DMS79 (cell line): ENCODE measurements at regions not wholly inside any gene's neighbourhood (a gene's known extent, or its start where the extent isn't known, plus 50 kb on each side); places are given as distances from the start of the nearest gene placed in this dataset.
"Not testable (repeated sequence)": the region's sequence is repeated elsewhere in the genome, so short reads cannot be mapped to it uniquely, and the experiment has no call there.

Experiments
- DNase-seq: peaks from one replicate; lab custom pipeline; 2025; lab: John Stamatoyannopoulos, UW

- no peak for DNase-seq
Observed at GRCh38 chr6:168192901-168193815, 114.1 kb upstream of the FRMD1 start.

GRCh38 chr6:168192195-168192900 is 113.3 kb upstream of the FRMD1 start:
- no peak for DNase-seq

GRCh38 chr6:168190646-168191443 is 111.8 kb upstream of the FRMD1 start:
- DNase-seq, result no peak

GRCh38 chr6:168190014-168190405 is 111.0 kb upstream of the FRMD1 start:
- DNase-seq, result no peak

GRCh38 chr6:168189200-168190013 is 110.4 kb upstream of the FRMD1 start:
- no peak for DNase-seq

- DNase-seq, result no peak
Observed at GRCh38 chr6:168188369-168189199, 109.6 kb upstream of the FRMD1 start.

GRCh38 chr6:168186438-168186837 is 107.4 kb upstream of the FRMD1 start:
- DNase-seq, result no peak

GRCh38 chr6:168186018-168186417 is 107.0 kb upstream of the FRMD1 start:
- DNase-seq, result not testable (repeated sequence)

GRCh38 chr6:168184701-168185100 is 105.7 kb upstream of the FRMD1 start:
- DNase-seq, result no peak

GRCh38 chr6:168183613-168183970 is 104.6 kb upstream of the FRMD1 start:
- DNase-seq, result no peak

GRCh38 chr6:168182908-168183612 is 104.0 kb upstream of the FRMD1 start:
- DNase-seq, result no peak

- no peak for DNase-seq
Observed at GRCh38 chr6:168182366-168182765, 103.4 kb upstream of the FRMD1 start.

GRCh38 chr6:168181876-168182275 is 102.9 kb upstream of the FRMD1 start:
- no peak for DNase-seq

GRCh38 chr6:168181316-168181715 is 102.3 kb upstream of the FRMD1 start:
- DNase-seq, result no peak

GRCh38 chr6:168180548-168181011 is 101.6 kb upstream of the FRMD1 start:
- DNase-seq, result no peak

GRCh38 chr6:168179702-168180382 is 100.8 kb upstream of the FRMD1 start:
- no peak for DNase-seq

GRCh38 chr6:168179133-168179532 is 100.1 kb upstream of the FRMD1 start:
- no peak for DNase-seq

- DNase-seq, result no peak
Observed at GRCh38 chr6:168177103-168177891, 98.3 kb upstream of the FRMD1 start.
